HG02852 (cell line): ENCODE measurements at regions not wholly inside any gene's neighbourhood (a gene's known extent, or its start where the extent isn't known, plus 50 kb on each side); places are given as distances from the start of the nearest gene placed in this dataset.
"Not testable (repeated sequence)": the region's sequence is repeated elsewhere in the genome, so short reads cannot be mapped to it uniquely, and the experiment has no call there.

Source experiments
- ATAC-seq: cut with Tn5 transposase; IDR thresholded peaks from one replicate; pipeline ENCODE4 v1.9.1; 2021; ENCODE audit warnings: mild to moderate bottlenecking, moderate library complexity; ENCODE audit not compliant: unreplicated experiment

GRCh38 chr11:15686259-15686658 is 571.5 kb downstream of the INSC start:
- not testable (repeated sequence) for ATAC-seq

- no peak for ATAC-seq
Measured at GRCh38 chr11:15687342-15687741, 572.6 kb downstream of the INSC start.

- ATAC-seq: no peak
Measured at GRCh38 chr11:15688351-15688792, 573.6 kb downstream of the INSC start.

GRCh38 chr11:15690320-15690719 is 575.6 kb downstream of the INSC start:
- ATAC-seq: no peak

- peak; percentile 81 for ATAC-seq
Measured at GRCh38 chr11:15692739-15693138, 578.0 kb downstream of the INSC start.

- no peak for ATAC-seq
Measured at GRCh38 chr11:15695096-15695721, 580.5 kb downstream of the INSC start.

GRCh38 chr11:15696069-15696468 is 581.3 kb downstream of the INSC start:
- ATAC-seq: no peak

- ATAC-seq: no peak
Measured at GRCh38 chr11:15697437-15698236, 582.9 kb downstream of the INSC start.

GRCh38 chr11:15698855-15699254 is 584.1 kb downstream of the INSC start:
- ATAC-seq: no peak

GRCh38 chr11:15699978-15700377 is 585.3 kb downstream of the INSC start:
- no peak for ATAC-seq

GRCh38 chr11:15700456-15700855 is 585.7 kb downstream of the INSC start:
- no peak for ATAC-seq

- ATAC-seq: no peak
Measured at GRCh38 chr11:15704064-15704463, 589.3 kb downstream of the INSC start.

GRCh38 chr11:15704556-15704955 is 589.8 kb downstream of the INSC start:
- ATAC-seq: no peak

GRCh38 chr11:15705891-15706290 is 591.2 kb downstream of the INSC start:
- ATAC-seq: no peak

GRCh38 chr11:15707194-15707593 is 592.5 kb downstream of the INSC start:
- no peak for ATAC-seq

- ATAC-seq: no peak
Measured at GRCh38 chr11:15707971-15708370, 593.2 kb downstream of the INSC start.

- no peak for ATAC-seq
Measured at GRCh38 chr11:15710580-15711275, 596.0 kb downstream of the INSC start.

- ATAC-seq: no peak
Measured at GRCh38 chr11:15711311-15711710, 596.6 kb downstream of the INSC start.

- no peak for ATAC-seq
Measured at GRCh38 chr11:15714641-15715399, 600.1 kb downstream of the INSC start.

- no peak for ATAC-seq
Measured at GRCh38 chr11:15716550-15716949, 601.8 kb downstream of the INSC start.

GRCh38 chr11:15720460-15720859 is 605.7 kb downstream of the INSC start:
- ATAC-seq: no peak
